K562 (cell line): ENCODE measurements at regions not wholly inside any gene's neighbourhood (a gene's known extent, or its start where the extent isn't known, plus 50 kb on each side); places are given as distances from the start of the nearest gene placed in this dataset.

ENCODE experiments used
- EWSR1 ChIP-seq: fragments of 450-650 bp; IDR thresholded peaks from 2 replicates; pipeline ENCODE4 v1.6.1; 2018; ENCODE audit warnings: borderline replicate concordance, mild to moderate bottlenecking, low read depth, moderate library complexity; ENCODE audit not compliant: partially characterized antibody
- JUNB ChIP-seq: fragments of 450-650 bp; formaldehyde crosslinking; conservative IDR thresholded peaks from 2 replicates; pipeline ENCODE4 v1.4.0; 2020; ENCODE audit warnings: mild to moderate bottlenecking
- JUND ChIP-seq, 2 experiments: IDR thresholded peaks; 2 replicates in 1 of 2; 3 replicates in 1 of 2; pipeline ENCODE4 v1.6.1; 2011; ENCODE audit warnings: borderline replicate concordance in 2 of 2, low read depth in 2 of 2, low read length in 2 of 2, improper control_type of control experiment in 1 of 2, missing biosample characterization in 1 of 2, missing genetic modification characterization in 1 of 2, missing genetic modification reagents in 1 of 2
- POLR2AphosphoS5 ChIP-seq: IDR thresholded peaks from 2 replicates; pipeline ENCODE4 v1.6.1; 2011; ENCODE audit warnings: mild to moderate bottlenecking, low read depth, low read length, moderate library complexity; ENCODE audit not compliant: control insufficient read depth, insufficient read depth
- RBM39 ChIP-seq: fragments of 200-400 bp; formaldehyde crosslinking; optimal IDR thresholded peaks from 2 replicates; pipeline ENCODE3; 2018; ENCODE audit warnings: low read depth, low read length
- TBP ChIP-seq: optimal IDR thresholded peaks from 2 replicates; pipeline ENCODE3; 2011; ENCODE audit warnings: low read depth, low read length, improper control_type of control experiment
- TRIM24 ChIP-seq, 2 experiments: fragments of 450-650 bp; IDR thresholded peaks; 2 replicates each; pipeline ENCODE4 v1.6.1; 2016
- ZFP36 ChIP-seq: fragments of 150-350 bp; IDR thresholded peaks from 2 replicates; pipeline ENCODE4 v1.6.1; 2018; ENCODE audit warnings: low read length, low read depth; ENCODE audit not compliant: partially characterized antibody
- ZNF384 ChIP-seq: IDR thresholded peaks from 2 replicates; pipeline ENCODE4 v1.6.1; 2012; ENCODE audit warnings: low read depth, low read length, improper control_type of control experiment

GRCh38 chr2:191615596-191615995 is 62.3 kb upstream of the NABP1 start:
- TF ChIP-seq POLR2AphosphoS5 (no peak), EWSR1 (no peak), RBM39 (no peak), ZFP36 (no peak), TBP (no peak), JUND (IDR thresholded peaks at IDR 0.05; ENCODE audit: borderline replicate concordance, low read depth, low read length) (no peak), JUND (tag; IDR thresholded peaks at IDR 0.05; ENCODE audit: borderline replicate concordance, low read depth, low read length) (no peak), ZNF384 (no peak), JUNB (CRISPR knock-in tag) (no peak), TRIM24 (IDR thresholded peaks at IDR 0.05) (no peak)
